ENCODE measurements at regions not wholly inside any gene's neighbourhood (a gene's known extent, or its start where the extent isn't known, plus 50 kb on each side); places are given as distances from the start of the nearest gene placed in this dataset.

DNA sequence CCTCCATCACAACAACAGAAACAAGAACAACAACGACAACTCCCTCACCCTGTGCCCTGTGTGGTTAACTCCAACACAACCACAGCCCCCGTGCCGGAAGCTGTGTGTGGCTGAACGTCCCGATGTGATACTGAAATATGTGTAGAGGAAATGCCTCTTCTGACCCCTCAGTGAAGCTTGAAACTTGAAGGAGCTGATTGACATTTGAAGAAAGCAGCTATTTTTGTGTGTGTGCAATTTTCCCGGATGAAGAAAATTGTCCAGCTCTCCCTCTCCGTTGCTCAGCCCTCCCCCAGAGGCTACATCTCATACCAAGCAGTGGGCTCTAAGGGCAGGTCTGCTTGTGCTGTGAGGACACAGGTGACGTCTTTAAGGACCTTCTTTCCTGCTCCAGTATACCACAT is 173.8 kb downstream of the ICOS start:
- no peak for TF ChIP-seq CTCF (IDR thresholded peaks at IDR 0.05; ENCODE audit: unreplicated experiment)
- no peak for DNase-seq (ENCODE audit: low spot score)
- no peaks in the 10 kb centered on the region for H3K36me3 Mint-ChIP-seq (ENCODE audit: low read depth, unreplicated experiment)
- no peak overlapping the region for H3K27ac Mint-ChIP-seq (ENCODE audit: unreplicated experiment)
- no peak overlapping the region for H3K4me3 Mint-ChIP-seq (ENCODE audit: unreplicated experiment)
- no peaks in the 10 kb centered on the region for H3K27me3 Mint-ChIP-seq (ENCODE audit: unreplicated experiment)
- no peaks in the 10 kb centered on the region for H3K9me3 Mint-ChIP-seq (ENCODE audit: unreplicated experiment)
- H3K4me1 Mint-ChIP-seq (ENCODE audit: unreplicated experiment), result peaks cover 55% of the 10 kb centered on the region

GRCh38 chr2:204110751-204111516 is 174.4 kb downstream of the ICOS start:
- no peak overlapping the region for H3K4me3 Mint-ChIP-seq (ENCODE audit: unreplicated experiment)
- peaks cover 60% of the 10 kb centered on the region for H3K4me1 Mint-ChIP-seq (ENCODE audit: unreplicated experiment)
- H3K27ac Mint-ChIP-seq (ENCODE audit: unreplicated experiment), result no peak overlapping the region
- no peaks in the 10 kb centered on the region for H3K9me3 Mint-ChIP-seq (ENCODE audit: unreplicated experiment)
- no peak for DNase-seq (ENCODE audit: low spot score)
- H3K27me3 Mint-ChIP-seq (ENCODE audit: unreplicated experiment), result no peaks in the 10 kb centered on the region
- H3K36me3 Mint-ChIP-seq (ENCODE audit: low read depth, unreplicated experiment), result no peaks in the 10 kb centered on the region
- no peak for TF ChIP-seq CTCF (IDR thresholded peaks at IDR 0.05; ENCODE audit: unreplicated experiment)

GRCh38 chr2:204112084-204112770 is 175.7 kb downstream of the ICOS start:
- H3K9me3 Mint-ChIP-seq (ENCODE audit: unreplicated experiment), result no peaks in the 10 kb centered on the region

GRCh38 chr2:204114295-204115136 is 178.0 kb downstream of the ICOS start:
- no peak for TF ChIP-seq CTCF (IDR thresholded peaks at IDR 0.05; ENCODE audit: unreplicated experiment)
- Mint-ChIP-seq H3K4me3 (ENCODE audit: unreplicated experiment) (no peak overlapping the region), H3K36me3 (ENCODE audit: low read depth, unreplicated experiment) (no peaks in the 10 kb centered on the region), H3K27ac (ENCODE audit: unreplicated experiment) (peak overlapping the region; percentile 89), H3K4me1 (ENCODE audit: unreplicated experiment) (peaks cover 62% of the 10 kb centered on the region), H3K27me3 (ENCODE audit: unreplicated experiment) (peaks cover 2% of the 10 kb centered on the region), H3K9me3 (ENCODE audit: unreplicated experiment) (no peaks in the 10 kb centered on the region)
- DNase-seq (ENCODE audit: low spot score), result peak; percentile 52

More at GRCh38 chr2:204112084-204112770, 175.7 kb downstream of the ICOS start:
- H3K27me3 Mint-ChIP-seq (ENCODE audit: unreplicated experiment), result no peaks in the 10 kb centered on the region
- H3K36me3 Mint-ChIP-seq (ENCODE audit: low read depth, unreplicated experiment), result no peaks in the 10 kb centered on the region
- DNase-seq (ENCODE audit: low spot score), result no peak
- no peak overlapping the region for H3K4me3 Mint-ChIP-seq (ENCODE audit: unreplicated experiment)
- H3K4me1 Mint-ChIP-seq (ENCODE audit: unreplicated experiment), result peaks cover 73% of the 10 kb centered on the region
- TF ChIP-seq CTCF (IDR thresholded peaks at IDR 0.05; ENCODE audit: unreplicated experiment), result no peak
- H3K27ac Mint-ChIP-seq (ENCODE audit: unreplicated experiment), result no peak overlapping the region
